Upper lobe of left lung (tissue), 4 donors: ENCODE measurements at regions not wholly inside any gene's neighbourhood (a gene's known extent, or its start where the extent isn't known, plus 50 kb on each side); places are given as distances from the start of the nearest gene placed in this dataset.

Source experiments
- CTCF ChIP-seq, 6 experiments: fragments of 450-650 bp in 4 of 6; fragments of 200-600 bp in 2 of 6; sonication (generic) in 2 of 6; IDR thresholded peaks; one replicate each; pipeline ENCODE4 v1.5.1; 2016 to 2019; ENCODE audit warnings: antibody characterized with exemption in 6 of 6
- EP300 ChIP-seq, 4 donors: sonication (generic); formaldehyde crosslinking; IDR thresholded peaks; one replicate each; pipeline ENCODE4 v1.5.1; 2017; ENCODE audit warnings: antibody characterized with exemption in 4 of 4, control low read depth in 2 of 4
- POLR2A ChIP-seq, 4 donors: fragments of 450-650 bp; IDR thresholded peaks; one replicate each; pipeline ENCODE4 v1.5.1; 2016 to 2017; ENCODE audit warnings: antibody characterized with exemption in 4 of 4, mild to moderate bottlenecking in 2 of 4
- POLR2AphosphoS5 ChIP-seq, 2 donors: sonication (generic); formaldehyde crosslinking; IDR thresholded peaks; one replicate each; pipeline ENCODE4 v1.5.1; 2017; ENCODE audit warnings: antibody characterized with exemption in 2 of 2

DNA sequence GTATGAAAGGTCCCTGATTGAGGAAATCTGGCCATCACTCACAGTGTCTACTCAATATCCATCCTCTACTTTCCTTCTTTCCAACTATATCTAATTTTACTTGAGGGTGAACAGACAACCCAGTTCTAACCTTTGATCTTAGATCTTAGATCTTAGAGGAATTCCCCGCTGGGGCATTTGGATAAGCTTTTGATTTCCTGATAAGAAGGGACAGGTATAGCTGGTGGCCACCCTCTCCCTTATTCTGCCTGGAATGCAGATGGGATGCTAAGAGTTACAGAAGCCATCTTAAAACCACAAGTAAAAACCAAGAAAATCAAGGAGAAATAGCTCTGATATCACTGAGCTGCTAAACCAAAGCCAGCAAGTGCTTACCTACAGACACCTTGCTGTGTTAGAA is 77.2 kb upstream of the ACSL3 start:
- no peak for TF ChIP-seq CTCF (IDR thresholded peaks at IDR 0.05)
- no peak for TF ChIP-seq EP300 (IDR thresholded peaks at IDR 0.05)
- TF ChIP-seq POLR2AphosphoS5 (IDR thresholded peaks at IDR 0.05), result no peak
- no peak for TF ChIP-seq POLR2A (IDR thresholded peaks at IDR 0.05)
